Astrocyte (in vitro differentiated cells and primary cell): ENCODE measurements at regions not wholly inside any gene's neighbourhood (a gene's known extent, or its start where the extent isn't known, plus 50 kb on each side); places are given as distances from the start of the nearest gene placed in this dataset.

ENCODE experiments used
- DNase-seq: peaks from one replicate; pipeline ENCODE4 v3.0.0-alpha.2; 2010; ENCODE audit warnings: low read depth
- FAIRE-seq: peaks from 2 replicates; lab custom pipeline; 2011; peaks lifted over from hg19 to GRCh38; lab: Jason Lieb, UNC
- H2AFZ ChIP-seq: 2 replicates; pipeline ENCODE4 v1.6.0; 2012; ENCODE audit warnings: low read depth, low read length, inconsistent platforms
- H3K27ac ChIP-seq: 2 replicates; pipeline ENCODE4 v1.5.1; 2011; ENCODE audit warnings: low read depth, low read length, inconsistent platforms
- H3K27me3 ChIP-seq: 2 replicates; pipeline ENCODE4 v1.6.0; 2011; ENCODE audit warnings: low read length, inconsistent platforms; ENCODE audit not compliant: insufficient read depth
- H3K36me3 ChIP-seq: 2 replicates; pipeline ENCODE4 v1.5.1; 2011; ENCODE audit warnings: low read length, inconsistent platforms; ENCODE audit not compliant: insufficient read depth
- H3K4me1 ChIP-seq: 2 replicates; pipeline ENCODE4 v1.5.1; 2011; ENCODE audit warnings: low read length, inconsistent platforms; ENCODE audit not compliant: insufficient read depth
- H3K4me2 ChIP-seq: 2 replicates; pipeline ENCODE4 v1.6.0; 2012; ENCODE audit warnings: low read length, inconsistent platforms
- H3K4me3 ChIP-seq: 2 replicates; pipeline ENCODE4 v1.5.1; 2011; ENCODE audit warnings: low read depth, mild to moderate bottlenecking, low read length, inconsistent platforms; ENCODE audit not compliant: insufficient read depth
- H3K79me2 ChIP-seq: 2 replicates; pipeline ENCODE4 v1.6.0; 2012; ENCODE audit warnings: mild to moderate bottlenecking, low read length, inconsistent platforms; ENCODE audit not compliant: insufficient read depth
- H3K9ac ChIP-seq: 2 replicates; pipeline ENCODE4 v1.6.0; 2012; ENCODE audit warnings: mild to moderate bottlenecking, low read length, inconsistent platforms
- H3K9me3 ChIP-seq: 2 replicates; pipeline ENCODE4 v1.5.1; 2012; ENCODE audit warnings: low read depth, mild to moderate bottlenecking, low read length, inconsistent platforms; ENCODE audit not compliant: insufficient read depth
- H4K20me1 ChIP-seq: 2 replicates; pipeline ENCODE4 v1.6.0; 2012; ENCODE audit warnings: low read length, inconsistent platforms; ENCODE audit not compliant: insufficient read depth
- H3K27ac Mint-ChIP-seq: one replicate; pipeline ENCODE4 v1.8.0; 2021; ENCODE audit warnings: mild to moderate bottlenecking, mixed read lengths; ENCODE audit not compliant: unreplicated experiment
- H3K27me3 Mint-ChIP-seq: one replicate; pipeline ENCODE4 v1.8.0; 2021; ENCODE audit warnings: low read depth, mixed read lengths; ENCODE audit not compliant: unreplicated experiment
- H3K36me3 Mint-ChIP-seq: one replicate; pipeline ENCODE4 v1.8.0; 2021; ENCODE audit warnings: low read depth, mixed read lengths; ENCODE audit not compliant: unreplicated experiment
- H3K4me1 Mint-ChIP-seq: one replicate; pipeline ENCODE4 v1.8.0; 2021; ENCODE audit warnings: low read depth, mixed read lengths; ENCODE audit not compliant: unreplicated experiment
- H3K4me3 Mint-ChIP-seq: one replicate; pipeline ENCODE4 v1.8.0; 2021; ENCODE audit warnings: mild to moderate bottlenecking, moderate library complexity, mixed read lengths; ENCODE audit not compliant: unreplicated experiment
- H3K9me3 Mint-ChIP-seq: one replicate; pipeline ENCODE4 v1.8.0; 2021; ENCODE audit warnings: mild to moderate bottlenecking, mixed read lengths; ENCODE audit not compliant: unreplicated experiment
- CTCF ChIP-seq: IDR thresholded peaks from 2 replicates; pipeline ENCODE4 v1.5.1; 2011; ENCODE audit warnings: low read depth, mild to moderate bottlenecking, inconsistent platforms, low read length, moderate library complexity; ENCODE audit not compliant: insufficient read depth
- EZH2 ChIP-seq: IDR thresholded peaks from 2 replicates; pipeline ENCODE4 v1.6.1; 2012; ENCODE audit warnings: mild to moderate bottlenecking, low read length, inconsistent platforms; ENCODE audit not compliant: insufficient read depth

- no peak overlapping the region for H3K27ac ChIP-seq
- no peaks in the 10 kb centered on the region for H3K27me3 ChIP-seq
- H3K27me3 Mint-ChIP-seq = no peaks in the 10 kb centered on the region
- no peak for TF ChIP-seq CTCF
- no peak for TF ChIP-seq EZH2
- H3K4me3 Mint-ChIP-seq = no peak overlapping the region
- H3K9ac ChIP-seq = no peak overlapping the region
- no peaks in the 10 kb centered on the region for H3K4me1 Mint-ChIP-seq
- no peaks in the 10 kb centered on the region for H4K20me1 ChIP-seq
- no peaks in the 10 kb centered on the region for H3K9me3 ChIP-seq
- no peak overlapping the region for H3K4me3 ChIP-seq
- H3K4me2 ChIP-seq = no peak overlapping the region
- H3K27ac Mint-ChIP-seq = no peak overlapping the region
- H3K79me2 ChIP-seq = no peaks in the 10 kb centered on the region
- H3K4me1 ChIP-seq = no peaks in the 10 kb centered on the region
- no peaks in the 10 kb centered on the region for H3K9me3 Mint-ChIP-seq
- H3K36me3 ChIP-seq = no peaks in the 10 kb centered on the region
- H3K36me3 Mint-ChIP-seq = no peaks in the 10 kb centered on the region
- FAIRE-seq (no peak), DNase-seq (no peak)
- no peak overlapping the region for H2AFZ ChIP-seq
Measured at GRCh38 chr1:193662030-193662429, 475.6 kb upstream of the B3GALT2 start.

GRCh38 chr1:193661385-193661784, 475.0 kb upstream of the B3GALT2 start:
- Histone ChIP-seq H3K27me3 (no peaks in the 10 kb centered on the region), H3K79me2 (no peaks in the 10 kb centered on the region), H2AFZ (no peak overlapping the region), H3K4me3 (no peak overlapping the region), H4K20me1 (no peaks in the 10 kb centered on the region), H3K9me3 (no peaks in the 10 kb centered on the region), H3K9ac (no peak overlapping the region), H3K4me2 (no peak overlapping the region), H3K36me3 (no peaks in the 10 kb centered on the region), H3K4me1 (no peaks in the 10 kb centered on the region), H3K27ac (no peak overlapping the region)
- Mint-ChIP-seq H3K27me3 (no peaks in the 10 kb centered on the region), H3K4me1 (no peaks in the 10 kb centered on the region), H3K4me3 (no peak overlapping the region), H3K36me3 (no peaks in the 10 kb centered on the region), H3K9me3 (no peaks in the 10 kb centered on the region), H3K27ac (no peak overlapping the region)
- DNase-seq (no peak), FAIRE-seq (no peak)
- TF ChIP-seq EZH2 (no peak), CTCF (no peak)

- no peak overlapping the region for H3K9ac ChIP-seq
- Mint-ChIP-seq H3K27me3 (no peaks in the 10 kb centered on the region), H3K4me3 (no peak overlapping the region), H3K27ac (no peak overlapping the region), H3K36me3 (no peaks in the 10 kb centered on the region), H3K4me1 (no peaks in the 10 kb centered on the region), H3K9me3 (peaks cover 2% of the 10 kb centered on the region)
- FAIRE-seq = no peak
- H3K4me1 ChIP-seq = no peaks in the 10 kb centered on the region
- H3K4me2 ChIP-seq = no peak overlapping the region
- H3K4me3 ChIP-seq = no peak overlapping the region
- H3K79me2 ChIP-seq = no peaks in the 10 kb centered on the region
- H3K9me3 ChIP-seq = no peaks in the 10 kb centered on the region
- no peaks in the 10 kb centered on the region for H3K36me3 ChIP-seq
- no peak for DNase-seq
- H3K27me3 ChIP-seq = no peaks in the 10 kb centered on the region
- no peaks in the 10 kb centered on the region for H4K20me1 ChIP-seq
- TF ChIP-seq EZH2 (no peak), CTCF (no peak)
- H2AFZ ChIP-seq = no peak overlapping the region
- H3K27ac ChIP-seq = no peak overlapping the region
Measured at GRCh38 chr1:193660428-193660827, 474.0 kb upstream of the B3GALT2 start.
